ENCODE measurements at regions not wholly inside any gene's neighbourhood (a gene's known extent, or its start where the extent isn't known, plus 50 kb on each side); places are given as distances from the start of the nearest gene placed in this dataset.

DNA sequence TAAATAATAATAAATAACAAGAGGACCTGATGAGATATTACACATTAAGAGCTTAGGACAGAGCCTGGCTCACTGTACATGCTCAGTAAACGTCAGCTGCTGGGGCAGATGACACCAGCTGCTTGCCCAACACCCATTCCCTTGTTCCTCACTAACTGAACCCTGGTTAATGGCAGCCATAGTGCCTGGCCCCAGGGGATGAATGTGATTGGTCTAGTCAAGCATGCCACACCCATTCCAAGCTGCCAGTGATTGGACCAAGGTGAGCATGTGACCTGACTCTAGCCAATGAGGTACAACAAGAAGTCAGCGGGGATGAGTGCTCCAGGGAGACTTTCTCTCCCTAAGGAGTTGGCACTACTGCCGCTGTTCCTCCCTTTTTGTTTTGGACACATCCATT lies 85.1 kb upstream of the PTPN1 start:
- Mint-ChIP-seq H3K4me3 (no peak overlapping the region), H3K9me3 (no peaks in the 10 kb centered on the region), H3K27ac (no peak overlapping the region), H3K36me3 (no peaks in the 10 kb centered on the region), H3K4me1 (peaks cover 5% of the 10 kb centered on the region)
- ATAC-seq, result no peak
- no peak for DNase-seq (ENCODE audit: low spot score in 2 of 2)

- H3K36me3 Mint-ChIP-seq, result no peaks in the 10 kb centered on the region
- DNase-seq (ENCODE audit: low spot score in 2 of 2) (no peak), ATAC-seq (no peak)
- no peak overlapping the region for H3K4me3 Mint-ChIP-seq
- peaks cover 5% of the 10 kb centered on the region for H3K4me1 Mint-ChIP-seq
- no peak overlapping the region for H3K27ac Mint-ChIP-seq
- no peaks in the 10 kb centered on the region for H3K9me3 Mint-ChIP-seq
These were observed 83.1 kb upstream of the PTPN1 start for GRCh38 chr20:50426866-50427718.

DNA sequence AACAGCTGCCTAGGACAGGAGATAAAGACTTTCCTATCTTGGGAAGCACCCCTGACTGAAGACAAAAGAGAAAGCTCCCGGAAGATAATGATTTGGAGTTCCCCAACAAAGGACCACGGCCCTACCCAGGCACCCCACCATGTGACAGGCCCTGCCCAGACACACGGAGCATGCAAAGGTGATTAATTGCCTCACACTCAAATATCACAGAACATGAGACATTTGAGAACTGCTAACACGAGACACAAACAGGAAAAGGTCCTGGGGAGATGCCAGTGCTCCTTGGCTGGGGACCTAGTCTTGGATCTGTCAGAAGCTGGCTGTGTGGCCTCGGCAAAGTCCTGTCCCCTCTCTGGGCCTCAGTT lies 82.5 kb upstream of the PTPN1 start:
- peaks cover under 1% of the 10 kb centered on the region for H3K4me1 Mint-ChIP-seq
- no peaks in the 10 kb centered on the region for H3K36me3 Mint-ChIP-seq
- ATAC-seq, result no peak
- H3K9me3 Mint-ChIP-seq, result no peaks in the 10 kb centered on the region
- DNase-seq (ENCODE audit: low spot score in 2 of 2), result no peak
- H3K4me3 Mint-ChIP-seq, result no peak overlapping the region
- no peak overlapping the region for H3K27ac Mint-ChIP-seq

DNA sequence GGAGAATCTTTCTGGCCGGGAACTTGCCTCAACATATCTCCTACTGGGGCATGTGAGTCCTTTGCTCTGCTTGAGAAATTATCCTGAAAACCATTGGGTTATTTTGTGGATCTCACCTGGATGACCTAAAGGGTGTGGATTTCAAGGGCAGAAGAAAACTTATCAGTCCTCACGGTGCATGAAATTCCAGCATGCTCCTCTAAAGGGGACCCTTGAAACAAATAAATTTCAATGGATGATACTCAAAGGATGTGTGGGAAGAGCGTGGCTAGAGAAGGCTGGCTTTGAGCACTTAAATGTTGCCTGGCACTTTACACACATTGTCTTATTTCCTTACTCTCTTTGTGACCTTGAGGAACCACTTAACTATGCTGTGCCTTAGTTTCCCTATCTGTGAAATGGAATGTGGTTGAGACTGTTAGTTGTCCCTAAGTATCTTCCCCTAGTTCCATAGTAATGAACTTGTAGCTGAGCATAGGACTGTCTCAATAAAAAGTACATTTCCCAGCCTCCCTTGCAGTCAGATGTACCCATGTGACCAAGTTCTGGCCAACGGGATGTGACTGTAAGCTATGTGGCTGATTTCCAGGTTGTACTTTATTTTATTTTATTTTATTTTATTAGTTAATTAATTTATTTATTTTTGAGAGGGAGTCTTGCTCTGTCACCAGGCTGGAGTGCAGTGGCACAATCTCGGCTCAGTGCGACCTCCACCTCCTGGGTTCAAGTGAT lies 81.9 kb upstream of the PTPN1 start:
- Mint-ChIP-seq H3K4me1 (no peaks in the 10 kb centered on the region), H3K36me3 (no peaks in the 10 kb centered on the region), H3K4me3 (no peak overlapping the region), H3K27ac (no peak overlapping the region), H3K9me3 (no peaks in the 10 kb centered on the region)
- DNase-seq (ENCODE audit: low spot score in 2 of 2), result no peak
- no peak for ATAC-seq

DNA sequence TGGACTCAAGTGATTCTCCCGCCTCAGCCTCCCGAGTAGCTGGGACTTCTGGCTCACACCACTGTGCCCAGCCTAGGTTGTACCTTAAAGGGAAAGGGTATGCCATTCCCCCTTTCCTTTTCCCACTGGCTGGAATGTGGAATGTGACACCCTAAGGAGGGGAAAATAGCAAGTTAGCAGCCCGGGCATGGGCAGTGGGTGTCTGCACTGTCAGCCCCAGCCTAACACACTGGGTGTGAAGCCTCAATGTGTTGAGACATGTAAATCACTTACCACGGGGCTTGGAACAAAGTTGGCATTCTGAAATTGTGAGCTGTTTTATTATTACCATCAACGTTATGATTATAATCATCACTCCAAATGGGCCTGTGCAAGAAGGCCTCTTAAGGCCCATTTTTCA lies 80.8 kb upstream of the PTPN1 start:
- H3K27ac Mint-ChIP-seq, result no peak overlapping the region
- no peak for ATAC-seq
- no peaks in the 10 kb centered on the region for H3K36me3 Mint-ChIP-seq
- no peaks in the 10 kb centered on the region for H3K4me1 Mint-ChIP-seq
- no peak overlapping the region for H3K4me3 Mint-ChIP-seq
- H3K9me3 Mint-ChIP-seq, result no peaks in the 10 kb centered on the region
- no peak for DNase-seq (ENCODE audit: low spot score in 2 of 2)

DNA sequence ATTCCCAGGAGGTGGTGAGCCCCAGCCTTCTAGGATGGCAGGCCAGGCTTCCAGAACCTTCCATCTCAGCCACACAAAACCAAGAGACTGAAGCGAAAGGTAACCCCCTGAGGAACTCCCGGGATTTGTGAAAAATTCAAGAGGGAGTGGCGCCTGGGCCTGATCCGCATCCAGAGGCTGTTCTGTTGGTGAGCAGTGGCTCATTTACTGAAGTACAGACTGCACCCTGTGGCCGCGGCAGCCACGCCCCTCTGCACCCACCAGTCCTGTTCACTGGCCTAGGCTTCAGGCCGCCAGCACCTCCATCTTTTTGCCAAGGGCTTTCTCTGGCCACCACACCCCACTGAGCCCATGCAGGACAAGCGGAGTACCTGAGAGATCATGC lies 79.1 kb upstream of the PTPN1 start:
- DNase-seq (ENCODE audit: low spot score in 2 of 2), result no peak
- no peak overlapping the region for H3K4me3 Mint-ChIP-seq
- H3K27ac Mint-ChIP-seq, result no peak overlapping the region
- H3K9me3 Mint-ChIP-seq, result no peaks in the 10 kb centered on the region
- H3K4me1 Mint-ChIP-seq, result no peaks in the 10 kb centered on the region
- no peak for ATAC-seq
- H3K36me3 Mint-ChIP-seq, result no peaks in the 10 kb centered on the region

- DNase-seq (ENCODE audit: low spot score in 2 of 2) (no peak), ATAC-seq (no peak)
- Mint-ChIP-seq H3K27ac (peak overlapping the region; percentile 5), H3K4me1 (no peaks in the 10 kb centered on the region), H3K36me3 (no peaks in the 10 kb centered on the region), H3K9me3 (no peaks in the 10 kb centered on the region), H3K4me3 (no peak overlapping the region)
These were observed 77.0 kb upstream of the PTPN1 start for GRCh38 chr20:50433001-50433761.

GRCh38 chr20:50434321-50434652 lies 75.9 kb upstream of the PTPN1 start:
- no peaks in the 10 kb centered on the region for H3K36me3 Mint-ChIP-seq
- no peak overlapping the region for H3K27ac Mint-ChIP-seq
- DNase-seq (ENCODE audit: low spot score in 2 of 2) (no peak), ATAC-seq (no peak)
- H3K4me3 Mint-ChIP-seq, result no peak overlapping the region
- peaks cover 5% of the 10 kb centered on the region for H3K4me1 Mint-ChIP-seq
- no peaks in the 10 kb centered on the region for H3K9me3 Mint-ChIP-seq

GRCh38 chr20:50434653-50435396 lies 75.4 kb upstream of the PTPN1 start:
- H3K36me3 Mint-ChIP-seq, result no peaks in the 10 kb centered on the region
- DNase-seq (ENCODE audit: low spot score in 2 of 2) (no peak), ATAC-seq (no peak)
- H3K4me3 Mint-ChIP-seq, result no peak overlapping the region
- H3K4me1 Mint-ChIP-seq, result peaks cover 11% of the 10 kb centered on the region
- H3K27ac Mint-ChIP-seq, result no peak overlapping the region
- H3K9me3 Mint-ChIP-seq, result no peaks in the 10 kb centered on the region

DNA sequence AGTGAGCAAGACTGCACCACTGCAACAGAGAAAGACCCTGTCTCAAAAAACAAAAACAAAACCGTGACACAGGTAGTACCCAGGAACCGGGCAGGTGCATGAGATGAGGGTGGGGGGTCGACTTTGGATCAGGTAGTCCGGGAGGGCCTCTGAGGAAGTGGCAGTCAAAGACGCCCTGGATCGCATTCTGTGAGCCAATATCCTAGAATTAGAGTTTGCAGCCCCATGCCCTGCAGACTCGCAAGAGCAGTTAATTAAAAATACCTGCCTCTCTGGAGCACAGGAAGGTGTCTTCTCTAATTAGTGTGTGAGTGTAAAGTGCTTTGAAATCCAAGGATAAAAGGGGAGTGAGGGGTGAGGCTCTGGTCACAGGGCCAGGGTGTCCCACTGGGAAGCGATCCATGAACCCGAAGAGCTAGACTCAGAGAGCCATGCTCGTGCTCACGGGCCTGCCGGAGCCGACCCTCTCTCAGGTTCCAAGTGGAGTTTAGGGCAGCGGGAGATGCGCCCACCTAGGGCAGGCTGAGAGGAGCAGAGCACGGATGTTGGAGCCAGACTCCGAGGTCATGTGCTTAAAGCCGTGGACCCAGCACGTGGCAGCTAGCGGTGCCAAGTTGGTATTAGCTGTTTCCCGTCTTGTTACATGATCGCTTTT lies 74.7 kb upstream of the PTPN1 start:
- H3K4me1 Mint-ChIP-seq, result peaks cover 18% of the 10 kb centered on the region
- H3K9me3 Mint-ChIP-seq, result no peaks in the 10 kb centered on the region
- no peaks in the 10 kb centered on the region for H3K36me3 Mint-ChIP-seq
- H3K4me3 Mint-ChIP-seq, result no peak overlapping the region
- ATAC-seq, result no peak
- H3K27ac Mint-ChIP-seq, result peak overlapping the region; percentile 48
- no peak for DNase-seq (ENCODE audit: low spot score in 2 of 2)

- Mint-ChIP-seq H3K4me3 (no peak overlapping the region), H3K36me3 (no peaks in the 10 kb centered on the region), H3K4me1 (peaks cover 24% of the 10 kb centered on the region), H3K9me3 (no peaks in the 10 kb centered on the region), H3K27ac (peak overlapping the region; percentile 48)
- DNase-seq (ENCODE audit: low spot score in 2 of 2), result no peak
- ATAC-seq, result no peak
These were observed 74.0 kb upstream of the PTPN1 start for GRCh38 chr20:50436052-50436656.

DNA sequence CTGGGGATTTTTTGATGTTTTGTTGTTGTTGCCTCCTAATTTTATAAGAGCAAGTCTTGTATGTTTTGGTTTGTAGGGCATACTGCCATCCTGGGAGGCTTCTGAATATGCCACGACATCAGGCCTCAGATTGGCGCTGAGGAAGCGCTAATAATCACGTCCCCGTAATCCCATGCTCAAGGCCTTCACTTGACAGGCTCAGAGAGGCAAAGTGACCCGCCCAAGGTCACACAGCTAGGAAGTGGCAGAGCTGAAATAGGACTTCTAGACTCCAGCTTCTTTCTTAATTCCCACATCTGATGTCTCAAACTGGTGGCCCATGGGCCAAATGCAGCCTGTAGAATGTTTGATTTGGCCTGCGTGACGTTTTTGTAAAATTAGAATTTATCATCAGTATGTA lies 73.5 kb upstream of the PTPN1 start:
- Mint-ChIP-seq H3K4me1 (peaks cover 30% of the 10 kb centered on the region), H3K4me3 (no peak overlapping the region), H3K9me3 (no peaks in the 10 kb centered on the region), H3K36me3 (no peaks in the 10 kb centered on the region), H3K27ac (no peak overlapping the region)
- no peak for DNase-seq (ENCODE audit: low spot score in 2 of 2)
- no peak for ATAC-seq

DNA sequence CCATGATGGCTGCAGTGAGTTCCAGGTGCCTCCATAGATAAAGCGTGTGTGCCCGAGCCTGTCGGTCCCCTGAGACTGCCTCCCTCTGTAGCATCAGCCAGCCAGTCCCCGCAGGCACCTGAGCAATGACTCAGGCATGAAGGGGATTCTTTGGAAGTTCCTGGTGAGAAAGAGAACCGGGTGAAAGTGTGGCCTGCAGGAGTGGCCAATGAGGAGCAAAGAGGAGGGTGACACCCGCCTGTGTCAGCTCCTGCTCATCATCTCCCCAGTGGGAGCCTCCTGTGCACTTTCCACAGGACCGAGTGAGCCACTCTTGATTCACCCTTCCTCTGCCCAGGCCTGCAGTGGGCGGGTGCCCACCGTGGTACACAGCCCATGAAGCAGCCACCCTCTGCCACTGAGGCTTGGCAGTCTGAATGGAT lies 71.2 kb upstream of the PTPN1 start:
- Mint-ChIP-seq H3K27ac (no peak overlapping the region), H3K9me3 (no peaks in the 10 kb centered on the region), H3K4me3 (no peak overlapping the region), H3K36me3 (no peaks in the 10 kb centered on the region), H3K4me1 (peaks cover 31% of the 10 kb centered on the region)
- ATAC-seq (peak; percentile 69), DNase-seq (ENCODE audit: low spot score in 2 of 2) (no peak)

DNA sequence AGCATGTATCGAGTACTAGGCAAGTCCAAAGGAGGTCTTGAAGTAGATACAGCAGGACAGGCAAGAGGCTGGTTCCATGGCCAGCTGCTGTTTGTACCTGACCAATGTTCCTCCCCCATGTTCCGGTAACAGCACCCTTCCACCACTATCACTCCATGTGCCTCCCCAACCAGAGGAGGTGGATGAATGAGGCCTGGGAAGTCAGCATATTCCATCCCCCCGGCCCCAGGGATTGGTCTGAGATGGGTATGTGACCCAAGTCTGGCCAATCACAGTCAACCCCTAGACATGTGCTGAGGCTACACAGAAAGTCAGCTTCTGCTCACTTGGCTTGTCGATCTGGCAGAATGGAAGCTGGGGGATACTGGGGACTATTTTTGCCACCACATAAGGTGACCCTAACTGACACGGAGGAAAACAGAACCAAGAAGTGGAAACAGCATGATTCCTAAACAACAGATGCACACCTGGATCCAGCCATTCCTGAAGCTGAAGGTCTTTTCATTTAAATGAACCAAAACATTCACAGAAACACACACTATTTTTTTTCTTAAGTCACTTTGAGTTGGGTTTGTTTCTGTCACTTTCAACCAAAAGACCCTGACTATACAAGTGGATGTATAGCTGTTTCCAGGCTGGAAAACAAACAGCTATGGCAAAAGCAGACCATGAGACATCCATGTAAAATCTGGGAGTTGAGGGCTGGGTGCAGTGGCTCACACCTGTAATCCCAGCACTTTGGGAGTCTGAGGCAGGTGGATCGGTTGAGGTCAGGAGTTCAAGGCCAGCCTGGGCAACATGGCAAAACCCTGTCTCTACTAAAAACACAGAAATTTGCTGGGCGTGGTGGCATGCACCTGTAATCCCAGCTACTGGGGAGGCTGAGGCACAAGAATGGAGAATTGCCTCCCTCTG lies 70.4 kb upstream of the PTPN1 start:
- H3K9me3 Mint-ChIP-seq, result no peaks in the 10 kb centered on the region
- ATAC-seq (no peak), DNase-seq (ENCODE audit: low spot score in 2 of 2) (no peak)
- H3K27ac Mint-ChIP-seq, result peak overlapping the region; percentile 86
- H3K4me1 Mint-ChIP-seq, result peaks cover 31% of the 10 kb centered on the region
- H3K4me3 Mint-ChIP-seq, result no peak overlapping the region
- H3K36me3 Mint-ChIP-seq, result no peaks in the 10 kb centered on the region

Data from stimulated activated effector memory CD8-positive, alpha-beta T cell treated with anti-CD3 and anti-CD28 coated beads, Interleukin-12 subunit alpha, Interleukin-12 subunit beta, amount 100 ng/mL, for 72 hours (primary cell).